Endothelial cell of umbilical vein (primary cell): ENCODE measurements at regions not wholly inside any gene's neighbourhood (a gene's known extent, or its start where the extent isn't known, plus 50 kb on each side); places are given as distances from the start of the nearest gene placed in this dataset.

ENCODE experiments used
- BruUV-seq: library from RNA; stranded (reverse); fragments of 400-500 nt; replicated peaks from 2 replicates; lab custom pipeline; 2021; lab: Mats Ljungman, UMichigan
- CTCF ChIA-PET: fragments of 300-600, 350-600 bp; sonication (Branson Sonifier 250); formaldehyde crosslinking; loops from one replicate; lab custom pipeline; 2021; ENCODE audit warnings: antibody characterized with exemption, inconsistent platforms; lab: Charles Lee
- POLR2A ChIA-PET: fragments of 300-600, 350-600 bp; sonication (Branson Sonifier 250); formaldehyde crosslinking; loops from one replicate; lab custom pipeline; 2021; ENCODE audit warnings: antibody characterized with exemption, inconsistent platforms; lab: Charles Lee
- DNase-seq: peaks from one replicate; pipeline ENCODE4 v3.0.0-alpha.2; 2011; ENCODE audit warnings: low read depth, low spot score
- FAIRE-seq: peaks from 2 replicates; lab custom pipeline; 2011; peaks lifted over from hg19 to GRCh38; lab: Jason Lieb, UNC
- H2AFZ ChIP-seq: 2 replicates; pipeline ENCODE4 v1.6.0; 2012; ENCODE audit warnings: low read depth, low read length, control low read depth, inconsistent platforms
- H3K27ac ChIP-seq: 2 replicates; pipeline ENCODE4 v1.5.1; 2011; ENCODE audit warnings: low read depth, mild to moderate bottlenecking, control low read depth, low read length, moderate library complexity; ENCODE audit not compliant: insufficient read depth
- H3K27me3 ChIP-seq, 2 experiments: 2 replicates each; pipeline versions ENCODE4 v1.6.0 to v1.6.1; 2011; ENCODE audit warnings: low read length in 2 of 2, mixed read lengths in 1 of 2; ENCODE audit not compliant: control insufficient read depth in 2 of 2, insufficient read depth in 2 of 2
- H3K36me3 ChIP-seq, 2 experiments: 2 replicates in 1 of 2; 3 replicates in 1 of 2; pipeline ENCODE4 v1.5.1; 2011; ENCODE audit warnings: low read length in 2 of 2, mild to moderate bottlenecking in 1 of 2, moderate library complexity in 1 of 2; ENCODE audit not compliant: control insufficient read depth in 2 of 2, insufficient read depth in 2 of 2; ENCODE audit errors: extremely low read depth in 1 of 2
- H3K4me1 ChIP-seq: 3 replicates; pipeline ENCODE4 v1.5.1; 2011; ENCODE audit warnings: mild to moderate bottlenecking, low read length; ENCODE audit not compliant: control insufficient read depth, insufficient read depth; ENCODE audit errors: extremely low read depth
- H3K4me2 ChIP-seq: 2 replicates; pipeline ENCODE4 v1.6.1; 2011; ENCODE audit warnings: low read length, control low read depth, mixed read lengths; ENCODE audit not compliant: insufficient read depth
- H3K4me3 ChIP-seq, 3 experiments: fragments of 200-600 bp in 1 of 3; sonication (generic), shearing (Covaris generic) in 1 of 3; replicated peaks in 1 of 3; 2 replicates each; pipeline ENCODE4 v1.5.1; 2011 to 2016; ENCODE audit warnings: control low read depth in 3 of 3, low read length in 3 of 3, mild to moderate bottlenecking in 2 of 3, inconsistent platforms in 1 of 3, low read depth in 1 of 3, moderate library complexity in 1 of 3; ENCODE audit not compliant: insufficient read depth in 1 of 3
- H3K79me2 ChIP-seq: 2 replicates; pipeline ENCODE4 v1.6.0; 2012; ENCODE audit warnings: low read length, inconsistent platforms; ENCODE audit not compliant: control insufficient read depth, insufficient read depth
- H3K9ac ChIP-seq: replicated peaks from 2 replicates; pipeline ENCODE3; 2011; ENCODE audit warnings: low read length, control low read depth; ENCODE audit not compliant: insufficient read depth; ENCODE audit errors: extremely low read depth
- H3K9me1 ChIP-seq: replicated peaks from 3 replicates; pipeline ENCODE4 v1.6.0; 2011; ENCODE audit warnings: mild to moderate bottlenecking, low read length; ENCODE audit not compliant: control insufficient read depth, insufficient read depth; ENCODE audit errors: extremely low read depth
- H3K9me3 ChIP-seq: replicated peaks from 2 replicates; pipeline ENCODE4 v1.5.1; 2012; ENCODE audit warnings: low read length, inconsistent platforms; ENCODE audit not compliant: control insufficient read depth, insufficient read depth
- H4K20me1 ChIP-seq: replicated peaks from 2 replicates; pipeline ENCODE3; 2011; ENCODE audit warnings: mild to moderate bottlenecking, low read length; ENCODE audit not compliant: control insufficient read depth, insufficient read depth; ENCODE audit errors: extremely low read depth
- EZH2 ChIP-seq: IDR thresholded peaks from 2 replicates; pipeline ENCODE4 v1.6.1; 2012; ENCODE audit warnings: borderline replicate concordance, low read depth, mild to moderate bottlenecking, moderate library complexity, low read length, inconsistent platforms; ENCODE audit not compliant: severe bottlenecking
- FOS ChIP-seq: IDR thresholded peaks from 2 replicates; pipeline ENCODE4 v1.6.1; 2011; ENCODE audit warnings: mild to moderate bottlenecking, low read length, moderate library complexity, borderline replicate concordance; ENCODE audit not compliant: insufficient read depth
- GATA2 ChIP-seq: IDR thresholded peaks from 2 replicates; pipeline ENCODE4 v1.7.0; 2011; ENCODE audit warnings: low read depth, mild to moderate bottlenecking, moderate library complexity, mixed read lengths, low read length; ENCODE audit not compliant: insufficient read length, insufficient read depth
- MYC ChIP-seq: IDR thresholded peaks from one replicate; pipeline ENCODE4 v1.6.1; 2011; ENCODE audit warnings: mild to moderate bottlenecking, low read depth, low read length
- POLR2A ChIP-seq: IDR thresholded peaks from 2 replicates; pipeline ENCODE4 v1.6.1; 2012; ENCODE audit warnings: low read depth, mild to moderate bottlenecking, control low read depth, low read length
- POLR2AphosphoS5 ChIP-seq: IDR thresholded peaks from 2 replicates; pipeline ENCODE4 v1.6.1; 2012; ENCODE audit warnings: low read depth, mild to moderate bottlenecking, control low read depth, low read length, moderate library complexity; ENCODE audit not compliant: insufficient read depth
- dilution Hi-C: fragments of 300-500 bp; cut with MboI; formaldehyde crosslinking; loops from one replicate; pipeline ENCODE4 v1.15.0; 2019; ENCODE audit warnings: low sequenced_read_pairs; ENCODE audit not compliant: extremely low pct_ligation_motif_present
- intact Hi-C: fragments of 100-400 bp; cut with micrococcal nuclease; formaldehyde crosslinking; loops from one replicate; pipeline ENCODE4 v1.10.0; 2022
- TF ChIP-seq, protein P1 (sequence below), 2 donors: IDR thresholded peaks; 1 replicate in 1 of 2; 2 replicates in 1 of 2; pipeline ENCODE4 v1.5.1; 2011; ENCODE audit warnings: low read length in 2 of 2, mild to moderate bottlenecking in 2 of 2, moderate library complexity in 2 of 2, control low read depth in 1 of 2, inconsistent platforms in 1 of 2, low read depth in 1 of 2; ENCODE audit not compliant: insufficient read depth in 1 of 2; ENCODE audit errors: extremely low read depth in 1 of 2

DNA sequence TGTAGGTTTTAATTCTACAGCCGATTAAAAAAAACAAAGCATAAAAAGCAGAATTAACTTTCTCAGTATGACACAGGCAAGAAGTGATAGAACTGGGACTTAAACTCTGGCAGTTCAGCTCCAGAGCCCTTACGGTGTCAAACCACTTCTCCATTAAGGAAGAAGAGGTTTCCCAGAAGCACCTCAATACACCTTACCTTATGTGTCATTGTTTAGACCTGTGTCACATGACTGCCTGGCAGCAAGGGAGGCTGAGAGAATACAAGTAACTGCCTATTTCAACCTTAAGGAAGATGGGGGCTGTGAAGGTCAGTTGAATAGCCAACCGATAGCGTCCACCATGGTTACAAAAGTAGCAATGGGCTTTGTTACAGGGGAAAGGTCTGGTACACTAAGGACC lies 54.6 kb upstream of the ARHGAP5 start:
- no peaks in the 10 kb centered on the region for H3K9me3 ChIP-seq
- DNase-seq (no peak), FAIRE-seq (no peak)
- TF ChIP-seq POLR2A (no peak), MYC (no peak), FOS (no peak), GATA2 (no peak), POLR2AphosphoS5 (no peak), EZH2 (no peak)
- TF ChIP-seq, protein P1, sequence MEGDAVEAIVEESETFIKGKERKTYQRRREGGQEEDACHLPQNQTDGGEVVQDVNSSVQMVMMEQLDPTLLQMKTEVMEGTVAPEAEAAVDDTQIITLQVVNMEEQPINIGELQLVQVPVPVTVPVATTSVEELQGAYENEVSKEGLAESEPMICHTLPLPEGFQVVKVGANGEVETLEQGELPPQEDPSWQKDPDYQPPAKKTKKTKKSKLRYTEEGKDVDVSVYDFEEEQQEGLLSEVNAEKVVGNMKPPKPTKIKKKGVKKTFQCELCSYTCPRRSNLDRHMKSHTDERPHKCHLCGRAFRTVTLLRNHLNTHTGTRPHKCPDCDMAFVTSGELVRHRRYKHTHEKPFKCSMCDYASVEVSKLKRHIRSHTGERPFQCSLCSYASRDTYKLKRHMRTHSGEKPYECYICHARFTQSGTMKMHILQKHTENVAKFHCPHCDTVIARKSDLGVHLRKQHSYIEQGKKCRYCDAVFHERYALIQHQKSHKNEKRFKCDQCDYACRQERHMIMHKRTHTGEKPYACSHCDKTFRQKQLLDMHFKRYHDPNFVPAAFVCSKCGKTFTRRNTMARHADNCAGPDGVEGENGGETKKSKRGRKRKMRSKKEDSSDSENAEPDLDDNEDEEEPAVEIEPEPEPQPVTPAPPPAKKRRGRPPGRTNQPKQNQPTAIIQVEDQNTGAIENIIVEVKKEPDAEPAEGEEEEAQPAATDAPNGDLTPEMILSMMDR (IDR thresholded peaks at IDR 0.05; ENCODE audit: extremely low read depth in 1 of 2, insufficient read depth in 1 of 2, low read depth in 1 of 2, low read length in 2 of 2): no peak
- BruUV-seq: no TSS peak
- dilution Hi-C loops (no loop called here), intact Hi-C loops (no loop called here)
- no peak overlapping the region for H3K4me2 ChIP-seq
- POLR2A ChIA-PET: no interaction called here
- H3K4me1 ChIP-seq: no peaks in the 10 kb centered on the region
- no peaks in the 10 kb centered on the region for H3K27me3 ChIP-seq
- no peaks in the 10 kb centered on the region for H3K79me2 ChIP-seq
- H3K9me1 ChIP-seq: no peaks in the 10 kb centered on the region
- H4K20me1 ChIP-seq: no peaks in the 10 kb centered on the region
- H3K27ac ChIP-seq: no peak overlapping the region
- no peaks in the 10 kb centered on the region for H3K36me3 ChIP-seq
- no peak overlapping the region for H2AFZ ChIP-seq
- H3K4me3 ChIP-seq: no peak overlapping the region
- CTCF ChIA-PET: interaction anchor here (1.5 kb wide), 1 partner anchor 24 kb away, joined by 4 read pairs; no protein-coding TSS in a partner anchor
- H3K9ac ChIP-seq: no peak overlapping the region
